LNCaP clone FGC (cell line): ENCODE measurements at regions not wholly inside any gene's neighbourhood (a gene's known extent, or its start where the extent isn't known, plus 50 kb on each side); places are given as distances from the start of the nearest gene placed in this dataset.

Experiments used
- DNase-seq: peaks from one replicate; pipeline ENCODE4 v3.0.0-alpha.2; 2011; ENCODE audit warnings: low read depth
- H3K4me3 ChIP-seq: 2 replicates; pipeline ENCODE4 v1.5.1; 2011; ENCODE audit warnings: mild to moderate bottlenecking, low read depth, low read length, control low read depth
- CTCF ChIP-seq: IDR thresholded peaks from 2 replicates; pipeline ENCODE4 v1.5.1; 2012; ENCODE audit warnings: mild to moderate bottlenecking; ENCODE audit not compliant: control insufficient read depth, insufficient read depth; ENCODE audit errors: extremely low read depth

GRCh38 chr13:44887515-44887914 lies 101.8 kb downstream of the NUFIP1 start:
- H3K4me3 ChIP-seq = no peak overlapping the region
- TF ChIP-seq CTCF = no peak
- no peak for DNase-seq

GRCh38 chr13:44884076-44884729 lies 105.1 kb downstream of the NUFIP1 start:
- no peak overlapping the region for H3K4me3 ChIP-seq
- DNase-seq = no peak
- no peak for TF ChIP-seq CTCF

- TF ChIP-seq CTCF = peak; percentile 59
- peak; percentile 37 for DNase-seq
- no peak overlapping the region for H3K4me3 ChIP-seq
Measured at GRCh38 chr13:44879452-44880058, 109.7 kb downstream of the NUFIP1 start.

GRCh38 chr13:44876782-44877324 lies 112.4 kb downstream of the NUFIP1 start:
- no peak for TF ChIP-seq CTCF
- DNase-seq = no peak
- H3K4me3 ChIP-seq = no peak overlapping the region

GRCh38 chr13:44874886-44875630 lies 114.2 kb downstream of the NUFIP1 start:
- no peak overlapping the region for H3K4me3 ChIP-seq
- TF ChIP-seq CTCF = no peak
- no peak for DNase-seq

GRCh38 chr13:44874176-44874575 lies 115.1 kb downstream of the NUFIP1 start:
- TF ChIP-seq CTCF = no peak
- DNase-seq = no peak
- no peak overlapping the region for H3K4me3 ChIP-seq
